Sigmoid colon (tissue), 6 donors: ENCODE measurements at regions not wholly inside any gene's neighbourhood (a gene's known extent, or its start where the extent isn't known, plus 50 kb on each side); places are given as distances from the start of the nearest gene placed in this dataset.

Experiments
- DNase-seq: peaks from one replicate; pipeline ENCODE4 v3.0.0-alpha.2; 2019
- H3K27ac ChIP-seq, 4 donors: fragments of 200-600 bp; sonication (generic); one replicate each; pipeline ENCODE4 v1.5.1; 2016 to 2019; ENCODE audit warnings: mild to moderate bottlenecking in 1 of 4
- H3K27me3 ChIP-seq, 3 donors: fragments of 200-600 bp; sonication (generic); one replicate each; pipeline ENCODE4 v1.5.1; 2019; ENCODE audit warnings: mild to moderate bottlenecking in 1 of 3
- H3K36me3 ChIP-seq, 4 donors: fragments of 200-600 bp; sonication (generic); one replicate each; pipeline ENCODE4 v1.5.1; 2016 to 2019
- H3K4me1 ChIP-seq, 4 donors: fragments of 200-600 bp; sonication (generic); one replicate each; pipeline ENCODE4 v1.5.1; 2017 to 2019
- H3K4me3 ChIP-seq, 4 donors: fragments of 200-600 bp; sonication (generic); one replicate each; pipeline ENCODE4 v1.5.1; 2017 to 2019; ENCODE audit warnings: mild to moderate bottlenecking in 2 of 4, moderate library complexity in 1 of 4
- H3K9me3 ChIP-seq, 4 donors: fragments of 200-600 bp in 3 of 4; sonication (generic) in 3 of 4; one replicate each; pipeline versions ENCODE4 v1.5.1 to v1.6.1; 2013 to 2019
- CTCF ChIP-seq, 4 experiments: fragments of 450-650 bp in 3 of 4; fragments of 200-600 bp in 1 of 4; IDR thresholded peaks; one replicate each; pipeline ENCODE4 v1.5.1; 2016 to 2019; ENCODE audit warnings: antibody characterized with exemption in 4 of 4, mild to moderate bottlenecking in 3 of 4, moderate library complexity in 2 of 4
- EP300 ChIP-seq, 4 donors: sonication (generic); formaldehyde crosslinking; IDR thresholded peaks; one replicate each; pipeline ENCODE4 v1.6.1; 2017; ENCODE audit warnings: antibody characterized with exemption in 4 of 4
- POLR2A ChIP-seq, 2 donors: fragments of 450-650 bp; IDR thresholded peaks; one replicate each; pipeline ENCODE4 v1.6.1; 2016; ENCODE audit warnings: antibody characterized with exemption in 2 of 2, mild to moderate bottlenecking in 2 of 2, moderate library complexity in 2 of 2
- POLR2AphosphoS5 ChIP-seq, 4 donors: sonication (generic); formaldehyde crosslinking; IDR thresholded peaks; one replicate each; pipeline ENCODE4 v1.6.1; 2017; ENCODE audit warnings: antibody characterized with exemption in 4 of 4
- WGBS, 2 donors: extraction: QIAGEN DNeasy Blood & Tissue Kit; methylation state at CpG; one replicate each; pipeline ENCODE4 v1.1.7; 2013; 5-methylcytosine and 5-hydroxymethylcytosine counted together
- intact Hi-C: fragments of 100-400 bp; cut with DNase I; formaldehyde crosslinking; loops from one replicate; pipeline ENCODE4 v1.15.1; 2023
- donor health status: healthy with polysubstance abuse.
- donor health status: healthy.

GRCh38 chr2:201977651-201978050 is 56.0 kb upstream of the FZD7 start:
- TF ChIP-seq EP300 (IDR thresholded peaks at IDR 0.05): no peak
- no peak for TF ChIP-seq CTCF (IDR thresholded peaks at IDR 0.05)
- no peak for TF ChIP-seq POLR2A (IDR thresholded peaks at IDR 0.05)
- TF ChIP-seq POLR2AphosphoS5 (IDR thresholded peaks at IDR 0.05): no peak
- H3K27ac ChIP-seq: no peak overlapping the region
- no peaks in the 10 kb centered on the region for H3K9me3 ChIP-seq
- H3K36me3 ChIP-seq: no peaks in the 10 kb centered on the region
- DNase-seq: peak; percentile 18
- H3K4me3 ChIP-seq: no peak overlapping the region
- intact Hi-C loops: no loop called here
- no peaks in the 10 kb centered on the region for H3K27me3 ChIP-seq
- 68 to 96% methylated on average over 2 of the region's 2 CpGs for WGBS, 2 donors
- no peaks in the 10 kb centered on the region for H3K4me1 ChIP-seq

- 88 to 92% methylated on average over 4 of the region's 4 CpGs for WGBS, 2 donors
- peak; percentile 6 for DNase-seq
- no peaks in the 10 kb centered on the region for H3K36me3 ChIP-seq
- H3K9me3 ChIP-seq: no peaks in the 10 kb centered on the region
- TF ChIP-seq POLR2A (IDR thresholded peaks at IDR 0.05): no peak
- no peaks in the 10 kb centered on the region for H3K4me1 ChIP-seq
- H3K27ac ChIP-seq: no peak overlapping the region
- intact Hi-C loops: no loop called here
- H3K27me3 ChIP-seq: no peaks in the 10 kb centered on the region
- no peak overlapping the region for H3K4me3 ChIP-seq
These were observed 55.3 kb upstream of the FZD7 start for GRCh38 chr2:201978333-201978732.

- WGBS, 2 donors: 31 to 62% methylated on average over 4 of the region's 4 CpGs
- H3K36me3 ChIP-seq: no peaks in the 10 kb centered on the region
- DNase-seq: peak; percentile 25
- no peaks in the 10 kb centered on the region for H3K27me3 ChIP-seq
- H3K4me3 ChIP-seq: no peak overlapping the region
- TF ChIP-seq EP300 (IDR thresholded peaks at IDR 0.05) (no peak), POLR2AphosphoS5 (IDR thresholded peaks at IDR 0.05) (no peak), CTCF (IDR thresholded peaks at IDR 0.05) (no peak), POLR2A (IDR thresholded peaks at IDR 0.05) (no peak)
- no peaks in the 10 kb centered on the region for H3K4me1 ChIP-seq
- H3K27ac ChIP-seq: no peak overlapping the region
- intact Hi-C loops: no loop called here
- H3K9me3 ChIP-seq: no peaks in the 10 kb centered on the region
These were observed 54.7 kb upstream of the FZD7 start for GRCh38 chr2:201978986-201979385.

GRCh38 chr2:201980389-201980821 is 53.2 kb upstream of the FZD7 start:
- no peaks in the 10 kb centered on the region for H3K36me3 ChIP-seq
- TF ChIP-seq EP300 (IDR thresholded peaks at IDR 0.05): no peak
- no peak for TF ChIP-seq CTCF (IDR thresholded peaks at IDR 0.05)
- no peak for TF ChIP-seq POLR2A (IDR thresholded peaks at IDR 0.05)
- TF ChIP-seq POLR2AphosphoS5 (IDR thresholded peaks at IDR 0.05): no peak
- no peaks in the 10 kb centered on the region for H3K4me1 ChIP-seq
- no peaks in the 10 kb centered on the region for H3K9me3 ChIP-seq
- H3K27ac ChIP-seq: no peak overlapping the region
- DNase-seq: no peak
- no peaks in the 10 kb centered on the region for H3K27me3 ChIP-seq
- WGBS, 2 donors: 84 to 93% methylated on average over 8 of the region's 8 CpGs
- no peak overlapping the region for H3K4me3 ChIP-seq
- intact Hi-C loops: no loop called here

- DNase-seq: no peak
- Histone ChIP-seq H3K27me3 (no peaks in the 10 kb centered on the region), H3K36me3 (no peaks in the 10 kb centered on the region), H3K4me1 (no peaks in the 10 kb centered on the region), H3K27ac (no peak overlapping the region), H3K9me3 (no peaks in the 10 kb centered on the region), H3K4me3 (no peak overlapping the region)
- TF ChIP-seq POLR2A (IDR thresholded peaks at IDR 0.05): no peak
- intact Hi-C loops: no loop called here
- WGBS, 2 donors: 91 to 94% methylated on average over 4 of the region's 4 CpGs
These were observed 52.7 kb upstream of the FZD7 start for GRCh38 chr2:201980946-201981345.

GRCh38 chr2:201983174-201983573 is 50.5 kb upstream of the FZD7 start:
- H3K27me3 ChIP-seq: no peaks in the 10 kb centered on the region
- intact Hi-C loops: no loop called here
- TF ChIP-seq POLR2A (IDR thresholded peaks at IDR 0.05) (no peak), POLR2AphosphoS5 (IDR thresholded peaks at IDR 0.05) (no peak), CTCF (IDR thresholded peaks at IDR 0.05) (no peak), EP300 (IDR thresholded peaks at IDR 0.05) (no peak)
- H3K9me3 ChIP-seq: no peaks in the 10 kb centered on the region
- no peak overlapping the region for H3K4me3 ChIP-seq
- no peaks in the 10 kb centered on the region for H3K4me1 ChIP-seq
- H3K27ac ChIP-seq: no peak overlapping the region
- DNase-seq: no peak
- H3K36me3 ChIP-seq: no peaks in the 10 kb centered on the region
- WGBS, 2 donors: 92 to 93% methylated on average over 2 of the region's 2 CpGs
